ENCODE measurements at regions not wholly inside any gene's neighbourhood (a gene's known extent, or its start where the extent isn't known, plus 50 kb on each side); places are given as distances from the start of the nearest gene placed in this dataset.
"Not testable (repeated sequence)": the region's sequence is repeated elsewhere in the genome, so short reads cannot be mapped to it uniquely, and the experiment has no call there.

- Histone ChIP-seq H3K4me2 (ENCODE audit: low read length) (no peak overlapping the region), H3K4me3 (ENCODE audit: low read length) (no peak overlapping the region), H3K9me3 (replicated peaks; ENCODE audit: low read length) (no peaks in the 10 kb centered on the region), H3K9ac (ENCODE audit: low read depth, low read length) (no peak overlapping the region), H3K36me3 (ENCODE audit: insufficient read depth, low read length) (no peaks in the 10 kb centered on the region), H3K27me3 (ENCODE audit: control insufficient read depth, insufficient read depth, low read length) (no peaks in the 10 kb centered on the region), H3K4me1 (ENCODE audit: control insufficient read depth, insufficient read depth, low read length) (no peaks in the 10 kb centered on the region)
Measured at GRCh38 chr11:110347660-110348059, 51.2 kb upstream of the RDX start.

GRCh38 chr11:110349138-110349996 lies 53.0 kb upstream of the RDX start:
- Histone ChIP-seq H3K27me3 (ENCODE audit: control insufficient read depth, insufficient read depth, low read length) (no peaks in the 10 kb centered on the region), H3K4me2 (ENCODE audit: low read length) (no peak overlapping the region), H3K4me3 (ENCODE audit: low read length) (no peak overlapping the region), H3K9me3 (replicated peaks; ENCODE audit: low read length) (no peaks in the 10 kb centered on the region), H3K36me3 (ENCODE audit: insufficient read depth, low read length) (no peaks in the 10 kb centered on the region), H3K4me1 (ENCODE audit: control insufficient read depth, insufficient read depth, low read length) (no peaks in the 10 kb centered on the region), H3K9ac (ENCODE audit: low read depth, low read length) (no peak overlapping the region)

- H3K9me3 ChIP-seq (replicated peaks; ENCODE audit: low read length); H3K27me3 ChIP-seq (ENCODE audit: control insufficient read depth, insufficient read depth, low read length); H3K4me3 ChIP-seq (ENCODE audit: low read length); H3K4me1 ChIP-seq (ENCODE audit: control insufficient read depth, insufficient read depth, low read length); H3K9ac ChIP-seq (ENCODE audit: low read depth, low read length); H3K4me2 ChIP-seq (ENCODE audit: low read length); H3K36me3 ChIP-seq (ENCODE audit: insufficient read depth, low read length): not testable (repeated sequence)
Measured at GRCh38 chr11:110349997-110350383, 53.6 kb upstream of the RDX start.

- Histone ChIP-seq H3K4me2 (ENCODE audit: low read length) (no peak overlapping the region), H3K9me3 (replicated peaks; ENCODE audit: low read length) (no peaks in the 10 kb centered on the region), H3K4me3 (ENCODE audit: low read length) (no peak overlapping the region), H3K36me3 (ENCODE audit: insufficient read depth, low read length) (no peaks in the 10 kb centered on the region), H3K27me3 (ENCODE audit: control insufficient read depth, insufficient read depth, low read length) (no peaks in the 10 kb centered on the region), H3K4me1 (ENCODE audit: control insufficient read depth, insufficient read depth, low read length) (peaks cover 14% of the 10 kb centered on the region), H3K9ac (ENCODE audit: low read depth, low read length) (no peak overlapping the region)
Measured at GRCh38 chr11:110355011-110355744, 58.8 kb upstream of the RDX start.

- Histone ChIP-seq H3K4me3 (ENCODE audit: low read length) (no peak overlapping the region), H3K36me3 (ENCODE audit: insufficient read depth, low read length) (no peaks in the 10 kb centered on the region), H3K27me3 (ENCODE audit: control insufficient read depth, insufficient read depth, low read length) (no peaks in the 10 kb centered on the region), H3K9me3 (replicated peaks; ENCODE audit: low read length) (no peaks in the 10 kb centered on the region), H3K9ac (ENCODE audit: low read depth, low read length) (peak overlapping the region; percentile 19), H3K4me1 (ENCODE audit: control insufficient read depth, insufficient read depth, low read length) (peaks cover 14% of the 10 kb centered on the region), H3K4me2 (ENCODE audit: low read length) (peak overlapping the region; percentile 52)
Measured at GRCh38 chr11:110356762-110357671, 60.6 kb upstream of the RDX start.

GRCh38 chr11:110358336-110358735 lies 61.9 kb upstream of the RDX start:
- Histone ChIP-seq H3K4me1 (ENCODE audit: control insufficient read depth, insufficient read depth, low read length) (peaks cover 21% of the 10 kb centered on the region), H3K4me2 (ENCODE audit: low read length) (no peak overlapping the region), H3K9me3 (replicated peaks; ENCODE audit: low read length) (no peaks in the 10 kb centered on the region)

GRCh38 chr11:110360781-110361408 lies 64.5 kb upstream of the RDX start:
- H3K27me3 ChIP-seq (ENCODE audit: control insufficient read depth, insufficient read depth, low read length); H3K4me2 ChIP-seq (ENCODE audit: low read length): not testable (repeated sequence)

More at GRCh38 chr11:110358336-110358735, 61.9 kb upstream of the RDX start:
- Histone ChIP-seq H3K36me3 (ENCODE audit: insufficient read depth, low read length) (no peaks in the 10 kb centered on the region), H3K27me3 (ENCODE audit: control insufficient read depth, insufficient read depth, low read length) (no peaks in the 10 kb centered on the region), H3K4me3 (ENCODE audit: low read length) (no peak overlapping the region), H3K9ac (ENCODE audit: low read depth, low read length) (no peak overlapping the region)

GRCh38 chr11:110362971-110363509 lies 66.6 kb upstream of the RDX start:
- H3K4me3 ChIP-seq (ENCODE audit: low read length), result no peak overlapping the region
- no peaks in the 10 kb centered on the region for H3K27me3 ChIP-seq (ENCODE audit: control insufficient read depth, insufficient read depth, low read length)
- peak overlapping the region; percentile 62 for H3K4me2 ChIP-seq (ENCODE audit: low read length)
- H3K9ac ChIP-seq (ENCODE audit: low read depth, low read length), result peak overlapping the region; percentile 43
- H3K9me3 ChIP-seq (replicated peaks; ENCODE audit: low read length), result no peaks in the 10 kb centered on the region
- no peaks in the 10 kb centered on the region for H3K36me3 ChIP-seq (ENCODE audit: insufficient read depth, low read length)
- peaks cover 10% of the 10 kb centered on the region for H3K4me1 ChIP-seq (ENCODE audit: control insufficient read depth, insufficient read depth, low read length)

More at GRCh38 chr11:110360781-110361408, 64.5 kb upstream of the RDX start:
- H3K4me1 ChIP-seq (ENCODE audit: control insufficient read depth, insufficient read depth, low read length), result peaks cover 24% of the 10 kb centered on the region
- not testable (repeated sequence) for H3K9me3 ChIP-seq (replicated peaks; ENCODE audit: low read length); H3K4me3 ChIP-seq (ENCODE audit: low read length); H3K36me3 ChIP-seq (ENCODE audit: insufficient read depth, low read length); H3K9ac ChIP-seq (ENCODE audit: low read depth, low read length)

GRCh38 chr11:110366291-110366690 lies 63.5 kb upstream of the FDX1 start:
- Histone ChIP-seq H3K9me3 (replicated peaks; ENCODE audit: low read length) (no peaks in the 10 kb centered on the region), H3K4me2 (ENCODE audit: low read length) (no peak overlapping the region), H3K4me3 (ENCODE audit: low read length) (no peak overlapping the region)

GRCh38 chr11:110367571-110367970 lies 62.2 kb upstream of the FDX1 start:
- no peak overlapping the region for H3K4me3 ChIP-seq (ENCODE audit: low read length)
- no peak overlapping the region for H3K4me2 ChIP-seq (ENCODE audit: low read length)
- H3K4me1 ChIP-seq (ENCODE audit: control insufficient read depth, insufficient read depth, low read length), result peaks cover 11% of the 10 kb centered on the region
- H3K9me3 ChIP-seq (replicated peaks; ENCODE audit: low read length), result no peaks in the 10 kb centered on the region
- H3K9ac ChIP-seq (ENCODE audit: low read depth, low read length), result no peak overlapping the region
- no peaks in the 10 kb centered on the region for H3K36me3 ChIP-seq (ENCODE audit: insufficient read depth, low read length)
- H3K27me3 ChIP-seq (ENCODE audit: control insufficient read depth, insufficient read depth, low read length), result no peaks in the 10 kb centered on the region

More at GRCh38 chr11:110366291-110366690, 63.5 kb upstream of the FDX1 start:
- no peaks in the 10 kb centered on the region for H3K27me3 ChIP-seq (ENCODE audit: control insufficient read depth, insufficient read depth, low read length)
- H3K4me1 ChIP-seq (ENCODE audit: control insufficient read depth, insufficient read depth, low read length), result peaks cover 10% of the 10 kb centered on the region
- H3K36me3 ChIP-seq (ENCODE audit: insufficient read depth, low read length), result no peaks in the 10 kb centered on the region
- no peak overlapping the region for H3K9ac ChIP-seq (ENCODE audit: low read depth, low read length)

Measured in skeletal muscle satellite cell (primary cell).